ENCODE measurements at regions not wholly inside any gene's neighbourhood (a gene's known extent, or its start where the extent isn't known, plus 50 kb on each side); places are given as distances from the start of the nearest gene placed in this dataset.

GRCh38 chr1:8113262-8114220, 87.4 kb upstream of the ERRFI1 start:
- Mint-ChIP-seq H3K27ac (no peak overlapping the region), H3K36me3 (ENCODE audit: low read depth) (no peaks in the 10 kb centered on the region), H3K4me3 (no peak overlapping the region), H3K27me3 (ENCODE audit: low read depth) (peaks cover 5% of the 10 kb centered on the region), H3K9me3 (ENCODE audit: insufficient read depth) (no peaks in the 10 kb centered on the region), H3K4me1 (ENCODE audit: low read depth) (no peaks in the 10 kb centered on the region)
- CTCF ChIA-PET: no interaction called here
- ATAC-seq: no peak
- POLR2A ChIA-PET: no interaction called here
- DNase-seq: no peak

- ChIA-PET CTCF (no interaction called here), POLR2A (no interaction called here)
- no peak overlapping the region for H3K27ac Mint-ChIP-seq
- no peaks in the 10 kb centered on the region for H3K36me3 Mint-ChIP-seq (ENCODE audit: low read depth)
- no peaks in the 10 kb centered on the region for H3K4me1 Mint-ChIP-seq (ENCODE audit: low read depth)
- no peak for DNase-seq
- ATAC-seq: no peak
- H3K9me3 Mint-ChIP-seq (ENCODE audit: insufficient read depth): peaks cover 4% of the 10 kb centered on the region
- no peak overlapping the region for H3K4me3 Mint-ChIP-seq
- peaks cover 5% of the 10 kb centered on the region for H3K27me3 Mint-ChIP-seq (ENCODE audit: low read depth)
Observed at GRCh38 chr1:8112611-8113261, 86.6 kb upstream of the ERRFI1 start.

GRCh38 chr1:8111560-8111959, 85.5 kb upstream of the ERRFI1 start:
- CTCF ChIA-PET: no interaction called here
- peaks cover 4% of the 10 kb centered on the region for H3K9me3 Mint-ChIP-seq (ENCODE audit: insufficient read depth)
- no peak for DNase-seq
- POLR2A ChIA-PET: no interaction called here
- no peak overlapping the region for H3K27ac Mint-ChIP-seq
- peaks cover 5% of the 10 kb centered on the region for H3K27me3 Mint-ChIP-seq (ENCODE audit: low read depth)
- no peaks in the 10 kb centered on the region for H3K4me1 Mint-ChIP-seq (ENCODE audit: low read depth)
- H3K36me3 Mint-ChIP-seq (ENCODE audit: low read depth): no peaks in the 10 kb centered on the region
- no peak for ATAC-seq
- no peak overlapping the region for H3K4me3 Mint-ChIP-seq

GRCh38 chr1:8109216-8109615, 83.1 kb upstream of the ERRFI1 start:
- DNase-seq (no peak), ATAC-seq (no peak)
- Mint-ChIP-seq H3K27me3 (ENCODE audit: low read depth) (peaks cover 6% of the 10 kb centered on the region), H3K27ac (no peak overlapping the region), H3K36me3 (ENCODE audit: low read depth) (no peaks in the 10 kb centered on the region), H3K4me3 (no peak overlapping the region), H3K9me3 (ENCODE audit: insufficient read depth) (peaks cover 4% of the 10 kb centered on the region), H3K4me1 (ENCODE audit: low read depth) (no peaks in the 10 kb centered on the region)
- CTCF ChIA-PET: no interaction called here
- POLR2A ChIA-PET: no interaction called here

GRCh38 chr1:8107897-8108296, 81.8 kb upstream of the ERRFI1 start:
- Mint-ChIP-seq H3K4me1 (ENCODE audit: low read depth) (no peaks in the 10 kb centered on the region), H3K4me3 (no peak overlapping the region), H3K27ac (no peak overlapping the region), H3K9me3 (ENCODE audit: insufficient read depth) (peaks cover 4% of the 10 kb centered on the region), H3K27me3 (ENCODE audit: low read depth) (peaks cover 9% of the 10 kb centered on the region), H3K36me3 (ENCODE audit: low read depth) (no peaks in the 10 kb centered on the region)
- ChIA-PET POLR2A (no interaction called here), CTCF (no interaction called here)
- ATAC-seq: no peak
- no peak for DNase-seq

GRCh38 chr1:8104278-8105236, 78.4 kb upstream of the ERRFI1 start:
- no peak overlapping the region for H3K27ac Mint-ChIP-seq
- H3K27me3 Mint-ChIP-seq (ENCODE audit: low read depth): peaks cover 7% of the 10 kb centered on the region
- CTCF ChIA-PET: no interaction called here
- peaks cover 4% of the 10 kb centered on the region for H3K9me3 Mint-ChIP-seq (ENCODE audit: insufficient read depth)
- POLR2A ChIA-PET: no interaction called here
- no peak for DNase-seq
- no peak overlapping the region for H3K4me3 Mint-ChIP-seq
- no peak for ATAC-seq
- no peaks in the 10 kb centered on the region for H3K36me3 Mint-ChIP-seq (ENCODE audit: low read depth)
- no peaks in the 10 kb centered on the region for H3K4me1 Mint-ChIP-seq (ENCODE audit: low read depth)

GRCh38 chr1:8097908-8098307, 71.8 kb upstream of the ERRFI1 start:
- H3K27me3 Mint-ChIP-seq (ENCODE audit: low read depth): peaks cover 5% of the 10 kb centered on the region
- no peaks in the 10 kb centered on the region for H3K36me3 Mint-ChIP-seq (ENCODE audit: low read depth)
- H3K4me3 Mint-ChIP-seq: no peak overlapping the region
- DNase-seq (no peak), ATAC-seq (no peak)
- ChIA-PET POLR2A (no interaction called here), CTCF (interaction anchor here (1.4 kb wide), 1 partner anchor 148 kb away, joined by 4 read pairs; no protein-coding TSS in a partner anchor)
- peaks cover 15% of the 10 kb centered on the region for H3K4me1 Mint-ChIP-seq (ENCODE audit: low read depth)
- no peaks in the 10 kb centered on the region for H3K9me3 Mint-ChIP-seq (ENCODE audit: insufficient read depth)
- no peak overlapping the region for H3K27ac Mint-ChIP-seq

- ATAC-seq (peak; percentile 55), DNase-seq (no peak)
- CTCF ChIA-PET: interaction anchor here (1.4 kb wide), 1 partner anchor 147 kb away, joined by 4 read pairs; no protein-coding TSS in a partner anchor
- Mint-ChIP-seq H3K9me3 (ENCODE audit: insufficient read depth) (no peaks in the 10 kb centered on the region), H3K27ac (no peak overlapping the region), H3K4me3 (no peak overlapping the region), H3K27me3 (ENCODE audit: low read depth) (peaks cover 5% of the 10 kb centered on the region), H3K36me3 (ENCODE audit: low read depth) (no peaks in the 10 kb centered on the region), H3K4me1 (ENCODE audit: low read depth) (peaks cover 15% of the 10 kb centered on the region)
- POLR2A ChIA-PET: no interaction called here
Observed at GRCh38 chr1:8097077-8097799, 71.1 kb upstream of the ERRFI1 start.

GRCh38 chr1:8096105-8097011, 70.2 kb upstream of the ERRFI1 start:
- no peak for ATAC-seq
- H3K4me1 Mint-ChIP-seq (ENCODE audit: low read depth): peaks cover 15% of the 10 kb centered on the region
- CTCF ChIA-PET: interaction anchor here (1.4 kb wide), 1 partner anchor 147 kb away, joined by 4 read pairs; no protein-coding TSS in a partner anchor
- POLR2A ChIA-PET: no interaction called here
- peaks cover 5% of the 10 kb centered on the region for H3K27me3 Mint-ChIP-seq (ENCODE audit: low read depth)
- no peak overlapping the region for H3K4me3 Mint-ChIP-seq
- DNase-seq: no peak
- H3K9me3 Mint-ChIP-seq (ENCODE audit: insufficient read depth): no peaks in the 10 kb centered on the region
- no peaks in the 10 kb centered on the region for H3K36me3 Mint-ChIP-seq (ENCODE audit: low read depth)
- H3K27ac Mint-ChIP-seq: no peak overlapping the region

- POLR2A ChIA-PET: no interaction called here
- Mint-ChIP-seq H3K27me3 (ENCODE audit: low read depth) (peaks cover 7% of the 10 kb centered on the region), H3K36me3 (ENCODE audit: low read depth) (no peaks in the 10 kb centered on the region), H3K9me3 (ENCODE audit: insufficient read depth) (no peaks in the 10 kb centered on the region), H3K27ac (no peak overlapping the region), H3K4me1 (ENCODE audit: low read depth) (peaks cover 15% of the 10 kb centered on the region), H3K4me3 (no peak overlapping the region)
- DNase-seq (no peak), ATAC-seq (no peak)
- CTCF ChIA-PET: no interaction called here
Observed at GRCh38 chr1:8095584-8095983, 69.5 kb upstream of the ERRFI1 start.
